HCT116 (cell line): ENCODE measurements at regions not wholly inside any gene's neighbourhood (a gene's known extent, or its start where the extent isn't known, plus 50 kb on each side); places are given as distances from the start of the nearest gene placed in this dataset.

ENCODE experiments used
- CEBPB ChIP-seq: IDR thresholded peaks from 2 replicates; pipeline ENCODE4 v1.6.1; 2012; ENCODE audit warnings: low read depth
- CTCF ChIP-seq, 3 experiments: fragments of 200-600 bp in 1 of 3; sonication (generic) in 1 of 3; IDR thresholded peaks in 2 of 3; conservative IDR thresholded peaks in 1 of 3; 2 replicates each; pipeline ENCODE4 v1.5.1; 2012 to 2017; ENCODE audit warnings: low read depth in 2 of 3, low read length in 2 of 3, antibody characterized with exemption in 1 of 3, borderline replicate concordance in 1 of 3, control low read depth in 1 of 3, mild to moderate bottlenecking in 1 of 3, mixed read lengths in 1 of 3, mixed run types in 1 of 3, moderate library complexity in 1 of 3; ENCODE audit not compliant: insufficient read depth in 1 of 3
- EZH2 ChIP-seq: fragments of 200-600 bp; sonication (generic); IDR thresholded peaks from 2 replicates; pipeline ENCODE4 v1.6.1; 2017; ENCODE audit warnings: antibody characterized with exemption, mixed run types
- EZH2phosphoT487 ChIP-seq: fragments of 200-600 bp; IDR thresholded peaks from 2 replicates; pipeline ENCODE4 v1.6.1; 2018; ENCODE audit warnings: antibody characterized with exemption, borderline replicate concordance
- JUND ChIP-seq: IDR thresholded peaks from 2 replicates; pipeline ENCODE4 v1.6.1; 2012
- MAX ChIP-seq: IDR thresholded peaks from 2 replicates; pipeline ENCODE4 v1.6.1; 2012
- POLR2A ChIP-seq: IDR thresholded peaks from 2 replicates; pipeline ENCODE4 v1.7.0; 2011; ENCODE audit warnings: borderline replicate concordance; ENCODE audit not compliant: insufficient read depth, insufficient read length; ENCODE audit errors: extremely low read depth
- POLR2AphosphoS5 ChIP-seq: IDR thresholded peaks from 2 replicates; pipeline ENCODE4 v1.6.1; 2011; ENCODE audit warnings: mild to moderate bottlenecking, low read depth, low read length, moderate library complexity
- RAD21 ChIP-seq: IDR thresholded peaks from 2 replicates; pipeline ENCODE4 v1.6.1; 2012; ENCODE audit warnings: low read depth, mild to moderate bottlenecking
- REST ChIP-seq: IDR thresholded peaks from 2 replicates; pipeline ENCODE4 v1.6.1; 2012; ENCODE audit warnings: low read depth
- SP1 ChIP-seq: IDR thresholded peaks from 2 replicates; pipeline ENCODE4 v1.6.1; 2012; ENCODE audit warnings: low read depth

- TF ChIP-seq CTCF (IDR thresholded peaks at IDR 0.05 in 2 of 3, conservative IDR thresholded peaks at IDR 0.05 in 1 of 3; ENCODE audit: borderline replicate concordance in 1 of 3, insufficient read depth in 1 of 3, low read depth in 2 of 3, low read length in 2 of 3), result no peak
- no peak for TF ChIP-seq POLR2AphosphoS5
- no peak for TF ChIP-seq EZH2
- TF ChIP-seq REST, result no peak
- TF ChIP-seq EZH2phosphoT487, result no peak
- TF ChIP-seq RAD21, result no peak
- TF ChIP-seq MAX, result no peak
- TF ChIP-seq CEBPB, result no peak
- no peak for TF ChIP-seq POLR2A
- TF ChIP-seq SP1, result no peak
- TF ChIP-seq JUND, result no peak
Measured at GRCh38 chr4:58502839-58503238, 1392.7 kb upstream of the IGFBP7 start.
